ENCODE measurements at regions not wholly inside any gene's neighbourhood (a gene's known extent, or its start where the extent isn't known, plus 50 kb on each side); places are given as distances from the start of the nearest gene placed in this dataset.

DNA sequence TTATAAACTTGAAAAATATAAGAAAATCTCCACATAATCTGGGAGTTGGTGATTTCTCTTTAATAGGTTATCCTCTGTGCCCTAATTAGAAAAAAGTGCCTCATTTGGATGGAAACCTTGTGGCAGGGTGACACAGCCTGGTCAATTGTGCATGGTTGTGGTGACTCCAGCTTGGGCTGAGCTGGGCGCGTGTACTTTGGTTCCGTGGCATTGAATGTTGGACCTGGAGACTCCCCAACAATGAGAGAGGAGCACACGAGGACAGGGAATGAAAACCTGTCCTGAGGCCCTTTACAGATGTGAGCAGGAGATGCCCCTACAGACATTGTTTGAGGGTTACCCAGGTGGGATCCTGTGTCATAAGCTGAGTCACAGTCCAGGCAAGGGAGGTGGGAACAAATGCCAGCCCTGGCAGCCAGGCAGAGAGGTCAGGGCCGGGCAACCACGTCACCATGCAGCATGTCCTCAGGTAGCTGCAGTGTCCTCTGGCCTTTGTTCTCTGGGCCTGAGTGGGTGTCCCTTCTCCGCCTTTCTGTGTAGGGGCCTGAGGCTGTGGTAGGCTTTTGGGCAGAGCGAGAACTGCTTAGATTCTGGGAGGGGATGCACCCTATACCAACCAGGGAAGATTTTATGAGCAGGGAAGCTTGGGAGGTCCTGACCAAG, 147.4 kb upstream of the TBX20 start:
- H3K27ac ChIP-seq, result no peak overlapping the region
- TF ChIP-seq, protein P1, sequence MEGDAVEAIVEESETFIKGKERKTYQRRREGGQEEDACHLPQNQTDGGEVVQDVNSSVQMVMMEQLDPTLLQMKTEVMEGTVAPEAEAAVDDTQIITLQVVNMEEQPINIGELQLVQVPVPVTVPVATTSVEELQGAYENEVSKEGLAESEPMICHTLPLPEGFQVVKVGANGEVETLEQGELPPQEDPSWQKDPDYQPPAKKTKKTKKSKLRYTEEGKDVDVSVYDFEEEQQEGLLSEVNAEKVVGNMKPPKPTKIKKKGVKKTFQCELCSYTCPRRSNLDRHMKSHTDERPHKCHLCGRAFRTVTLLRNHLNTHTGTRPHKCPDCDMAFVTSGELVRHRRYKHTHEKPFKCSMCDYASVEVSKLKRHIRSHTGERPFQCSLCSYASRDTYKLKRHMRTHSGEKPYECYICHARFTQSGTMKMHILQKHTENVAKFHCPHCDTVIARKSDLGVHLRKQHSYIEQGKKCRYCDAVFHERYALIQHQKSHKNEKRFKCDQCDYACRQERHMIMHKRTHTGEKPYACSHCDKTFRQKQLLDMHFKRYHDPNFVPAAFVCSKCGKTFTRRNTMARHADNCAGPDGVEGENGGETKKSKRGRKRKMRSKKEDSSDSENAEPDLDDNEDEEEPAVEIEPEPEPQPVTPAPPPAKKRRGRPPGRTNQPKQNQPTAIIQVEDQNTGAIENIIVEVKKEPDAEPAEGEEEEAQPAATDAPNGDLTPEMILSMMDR (conservative IDR thresholded peaks at IDR 0.05), result no peak

DNA sequence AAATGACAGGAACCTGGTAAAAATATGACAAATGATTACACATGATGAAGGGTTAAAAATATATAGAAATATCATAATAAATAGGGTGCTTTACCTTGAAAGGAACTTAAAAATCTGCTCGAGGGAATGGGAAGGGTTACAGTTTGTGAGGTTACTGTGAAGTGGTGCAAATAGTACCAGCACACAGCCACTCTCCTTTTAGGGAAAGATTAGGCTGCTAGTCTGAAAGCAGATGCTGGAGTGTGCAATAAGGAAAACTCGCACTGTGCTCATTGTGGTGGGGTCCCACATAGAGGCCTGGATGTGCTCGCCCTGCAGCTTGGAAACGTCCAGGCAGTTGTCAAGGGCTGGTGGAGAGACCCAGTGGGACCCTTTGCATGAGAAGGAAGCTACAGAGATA, 145.9 kb upstream of the TBX20 start:
- no peak overlapping the region for H3K27ac ChIP-seq
- TF ChIP-seq, protein P1 (conservative IDR thresholded peaks at IDR 0.05), result no peak

DNA sequence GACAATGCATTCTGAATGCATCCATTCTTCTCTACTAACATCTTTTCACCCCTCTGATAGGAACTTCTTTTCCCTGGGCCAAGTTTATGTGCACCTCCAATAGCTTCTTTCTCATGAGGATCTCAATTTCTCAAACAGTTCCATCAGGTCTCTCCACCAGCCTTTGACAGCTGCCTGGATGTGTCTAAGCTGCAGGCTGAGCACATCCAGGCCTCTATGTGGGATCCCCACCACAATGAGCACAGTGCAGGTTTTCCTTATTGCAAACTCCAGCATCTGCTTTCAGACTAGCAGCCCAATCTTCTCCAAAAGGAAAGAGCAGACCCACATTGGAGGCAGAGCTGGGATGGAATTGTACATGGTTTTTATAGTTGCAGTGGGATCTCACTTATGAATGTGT, 145.3 kb upstream of the TBX20 start:
- no peak overlapping the region for H3K27ac ChIP-seq
- TF ChIP-seq, protein P1 (conservative IDR thresholded peaks at IDR 0.05), result no peak

DNA sequence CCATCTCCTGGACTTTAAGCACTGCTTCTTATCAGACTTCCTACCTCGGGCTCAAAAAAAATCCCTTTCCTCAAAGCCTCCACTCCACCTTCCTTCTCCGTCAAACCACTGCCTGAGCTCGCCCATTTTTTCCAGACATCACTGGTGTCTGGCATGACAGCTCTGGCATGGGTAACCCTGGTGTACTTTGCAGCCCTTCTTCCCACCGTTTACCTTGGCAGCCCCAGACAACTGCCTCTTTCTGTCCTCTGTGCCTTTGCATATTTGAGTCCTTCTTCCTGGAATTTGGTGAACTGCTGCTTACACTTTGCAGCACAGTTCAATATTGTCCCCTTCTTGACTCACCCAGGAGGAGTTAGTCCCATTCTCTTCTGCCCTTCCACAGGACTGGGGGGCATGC, 144.6 kb upstream of the TBX20 start:
- H3K27ac ChIP-seq, result no peak overlapping the region
- TF ChIP-seq, protein P1 (conservative IDR thresholded peaks at IDR 0.05), result no peak

DNA sequence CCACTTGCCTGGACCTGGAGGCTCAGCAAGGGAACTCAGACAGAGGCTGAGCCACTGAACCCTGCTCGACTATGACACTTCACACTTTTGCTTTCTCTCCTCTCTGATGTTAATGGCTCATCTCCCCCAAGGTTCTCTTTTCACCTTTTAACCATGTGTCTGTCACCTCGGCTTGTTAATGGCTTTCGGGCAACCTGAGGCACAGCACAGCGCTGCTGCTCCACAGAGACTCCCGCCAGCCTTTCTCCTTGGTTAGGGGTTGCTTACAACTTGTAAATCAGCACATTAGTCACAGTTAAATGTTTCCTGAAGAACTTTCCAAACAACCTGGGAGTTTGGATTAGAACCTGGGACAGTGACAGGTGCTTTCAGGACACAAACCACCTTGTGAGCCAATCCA, 136.2 kb upstream of the TBX20 start:
- no peak overlapping the region for H3K27ac ChIP-seq
- TF ChIP-seq, protein P1 (conservative IDR thresholded peaks at IDR 0.05), result no peak

DNA sequence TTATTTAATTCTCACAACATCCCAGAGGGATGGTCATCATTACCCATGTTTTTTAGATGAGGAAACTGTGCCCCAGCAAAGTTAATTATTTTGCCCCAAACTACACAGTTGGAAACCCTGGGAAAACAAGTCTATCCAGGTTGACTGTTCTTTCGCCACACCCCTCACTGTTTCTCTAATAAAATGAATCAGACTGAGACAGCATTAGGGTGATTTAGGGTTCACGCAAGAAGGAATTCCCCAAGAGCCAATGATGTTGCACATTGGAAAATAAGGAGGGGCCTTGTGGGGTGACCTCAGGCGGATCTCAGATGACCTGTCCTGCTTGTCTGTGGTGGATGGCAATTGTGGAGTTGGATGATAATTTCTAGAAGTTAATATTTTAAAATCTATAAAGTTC, 135.7 kb upstream of the TBX20 start:
- TF ChIP-seq, protein P1 (conservative IDR thresholded peaks at IDR 0.05), result no peak
- no peak overlapping the region for H3K27ac ChIP-seq

DNA sequence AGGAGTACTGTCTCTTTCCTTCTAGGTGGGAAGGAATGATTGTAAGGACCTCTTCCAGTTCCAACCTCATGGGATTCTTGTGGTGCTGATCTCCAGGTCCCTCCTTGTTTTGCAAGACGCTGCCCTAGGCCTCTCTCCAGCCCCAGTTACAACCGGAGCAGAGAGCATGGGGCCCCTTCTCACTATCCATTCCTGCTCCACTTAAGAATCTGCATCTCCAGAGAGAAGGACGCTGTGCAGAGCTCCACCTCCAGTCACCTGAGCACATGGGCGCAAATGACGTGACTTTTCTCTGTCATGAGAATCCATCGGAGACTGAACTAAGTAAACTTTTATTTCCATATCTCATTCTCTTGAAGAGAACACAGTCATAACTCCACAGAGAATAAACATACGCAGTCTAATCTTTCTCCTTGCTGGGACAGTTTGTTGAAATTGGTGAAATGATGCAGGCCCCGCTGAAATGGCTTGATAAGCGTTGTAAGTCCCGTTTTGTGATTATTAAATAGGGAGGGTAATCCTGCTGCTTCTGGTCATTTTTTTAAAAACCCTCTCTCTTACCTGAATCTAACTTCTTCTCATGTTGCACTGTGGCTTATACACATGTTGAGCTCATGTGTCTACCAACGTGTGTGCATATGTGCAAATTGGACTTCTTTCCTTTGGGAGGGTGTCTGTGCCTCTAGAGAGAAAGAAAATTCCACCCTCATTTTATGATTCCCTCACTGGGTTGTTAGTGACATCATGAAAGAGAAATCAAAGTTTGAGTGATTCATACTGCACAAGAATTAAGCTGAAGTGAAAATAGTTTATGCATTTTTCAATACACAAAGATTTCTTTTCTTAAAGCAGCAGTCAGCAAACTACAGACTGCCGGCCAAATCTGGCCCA, 133.2 kb upstream of the TBX20 start:
- no peak overlapping the region for H3K27ac ChIP-seq
- TF ChIP-seq, protein P1 (conservative IDR thresholded peaks at IDR 0.05), result no peak
